T-helper 1 cell treated with Interleukin-12 subunit alpha and Interleukin-12 subunit beta and Interleukin-4 antibody, amounts not matched to agents 30 μg/mL and 1 μg/mL, for 36 hours (primary cell): ENCODE measurements at regions not wholly inside any gene's neighbourhood (a gene's known extent, or its start where the extent isn't known, plus 50 kb on each side); places are given as distances from the start of the nearest gene placed in this dataset.
"Not testable (repeated sequence)": the region's sequence is repeated elsewhere in the genome, so short reads cannot be mapped to it uniquely, and the experiment has no call there.

ENCODE experiments used
- H3K27ac Mint-ChIP-seq: one replicate; pipeline ENCODE4 v1.8.0; 2021; ENCODE audit warnings: mild to moderate bottlenecking, mixed read lengths
- H3K27me3 Mint-ChIP-seq: one replicate; pipeline ENCODE4 v1.8.0; 2021; ENCODE audit warnings: low read depth, mixed read lengths
- H3K36me3 Mint-ChIP-seq: one replicate; pipeline ENCODE4 v1.8.0; 2021; ENCODE audit warnings: low read depth, mixed read lengths
- H3K4me1 Mint-ChIP-seq: one replicate; pipeline ENCODE4 v1.8.0; 2021; ENCODE audit warnings: low read depth, mixed read lengths
- H3K4me3 Mint-ChIP-seq: one replicate; pipeline ENCODE4 v1.8.0; 2021; ENCODE audit warnings: mild to moderate bottlenecking, moderate library complexity, mixed read lengths
- H3K9me3 Mint-ChIP-seq: one replicate; pipeline ENCODE4 v1.8.0; 2021; ENCODE audit warnings: mixed read lengths

- Mint-ChIP-seq H3K9me3 (peaks cover 44% of the 10 kb centered on the region), H3K4me3 (no peak overlapping the region), H3K27ac (peak overlapping the region; percentile 24), H3K36me3 (no peaks in the 10 kb centered on the region), H3K27me3 (no peaks in the 10 kb centered on the region), H3K4me1 (no peaks in the 10 kb centered on the region)
Observed at GRCh38 chrX:2162695-2163094, 338.1 kb downstream of the DHRSX start.

GRCh38 chrX:2159861-2160260, 340.9 kb downstream of the DHRSX start:
- Mint-ChIP-seq H3K9me3 (peaks cover 51% of the 10 kb centered on the region), H3K27me3 (no peaks in the 10 kb centered on the region), H3K4me3 (no peak overlapping the region), H3K27ac (no peak overlapping the region), H3K4me1 (no peaks in the 10 kb centered on the region), H3K36me3 (no peaks in the 10 kb centered on the region)

GRCh38 chrX:2159393-2159792, 341.4 kb downstream of the DHRSX start:
- Mint-ChIP-seq H3K9me3 (peaks cover 52% of the 10 kb centered on the region), H3K36me3 (no peaks in the 10 kb centered on the region), H3K4me1 (no peaks in the 10 kb centered on the region), H3K27ac (no peak overlapping the region), H3K27me3 (no peaks in the 10 kb centered on the region), H3K4me3 (no peak overlapping the region)

GRCh38 chrX:2150722-2151121, 350.1 kb downstream of the DHRSX start:
- Mint-ChIP-seq H3K9me3 (peaks cover 55% of the 10 kb centered on the region), H3K36me3 (no peaks in the 10 kb centered on the region), H3K27ac (no peak overlapping the region), H3K4me3 (no peak overlapping the region), H3K27me3 (no peaks in the 10 kb centered on the region), H3K4me1 (no peaks in the 10 kb centered on the region)

GRCh38 chrX:2150014-2150413, 350.8 kb downstream of the DHRSX start:
- H3K27me3 Mint-ChIP-seq, H3K4me3 Mint-ChIP-seq, H3K36me3 Mint-ChIP-seq, H3K27ac Mint-ChIP-seq, H3K4me1 Mint-ChIP-seq: not testable (repeated sequence)
- H3K9me3 Mint-ChIP-seq = peaks cover 48% of the 10 kb centered on the region

- peaks cover 42% of the 10 kb centered on the region for H3K9me3 Mint-ChIP-seq
- not testable (repeated sequence) for H3K27ac Mint-ChIP-seq, H3K4me1 Mint-ChIP-seq, H3K4me3 Mint-ChIP-seq, H3K36me3 Mint-ChIP-seq, H3K27me3 Mint-ChIP-seq
Observed at GRCh38 chrX:2149055-2149454, 351.7 kb downstream of the DHRSX start.

GRCh38 chrX:2147928-2148327, 352.8 kb downstream of the DHRSX start:
- Mint-ChIP-seq H3K36me3 (no peaks in the 10 kb centered on the region), H3K9me3 (peaks cover 41% of the 10 kb centered on the region), H3K27me3 (no peaks in the 10 kb centered on the region), H3K4me1 (no peaks in the 10 kb centered on the region), H3K4me3 (no peak overlapping the region), H3K27ac (no peak overlapping the region)

GRCh38 chrX:2145692-2146367, 354.9 kb downstream of the DHRSX start:
- H3K27ac Mint-ChIP-seq = no peak overlapping the region
- peaks cover 55% of the 10 kb centered on the region for H3K9me3 Mint-ChIP-seq
- no peaks in the 10 kb centered on the region for H3K36me3 Mint-ChIP-seq
- no peaks in the 10 kb centered on the region for H3K4me1 Mint-ChIP-seq
- H3K27me3 Mint-ChIP-seq = no peaks in the 10 kb centered on the region
- H3K4me3 Mint-ChIP-seq = no peak overlapping the region

GRCh38 chrX:2137882-2138281, 362.9 kb downstream of the DHRSX start:
- Mint-ChIP-seq H3K27me3 (no peaks in the 10 kb centered on the region), H3K36me3 (no peaks in the 10 kb centered on the region), H3K4me3 (no peak overlapping the region), H3K27ac (no peak overlapping the region), H3K4me1 (no peaks in the 10 kb centered on the region), H3K9me3 (peaks cover 38% of the 10 kb centered on the region)

GRCh38 chrX:2136848-2137247, 363.9 kb downstream of the DHRSX start:
- H3K36me3 Mint-ChIP-seq = no peaks in the 10 kb centered on the region

GRCh38 chrX:2135421-2135820, 365.4 kb downstream of the DHRSX start:
- no peaks in the 10 kb centered on the region for H3K36me3 Mint-ChIP-seq
- H3K4me1 Mint-ChIP-seq = no peaks in the 10 kb centered on the region
- H3K27ac Mint-ChIP-seq = no peak overlapping the region
- H3K27me3 Mint-ChIP-seq = no peaks in the 10 kb centered on the region
- H3K9me3 Mint-ChIP-seq = peaks cover 16% of the 10 kb centered on the region
- no peak overlapping the region for H3K4me3 Mint-ChIP-seq

More at GRCh38 chrX:2136848-2137247, 363.9 kb downstream of the DHRSX start:
- Mint-ChIP-seq H3K4me3 (no peak overlapping the region), H3K27ac (no peak overlapping the region), H3K27me3 (no peaks in the 10 kb centered on the region), H3K4me1 (no peaks in the 10 kb centered on the region), H3K9me3 (peaks cover 31% of the 10 kb centered on the region)

- no peaks in the 10 kb centered on the region for H3K27me3 Mint-ChIP-seq
- peaks cover 11% of the 10 kb centered on the region for H3K9me3 Mint-ChIP-seq
- no peak overlapping the region for H3K4me3 Mint-ChIP-seq
- no peak overlapping the region for H3K27ac Mint-ChIP-seq
- H3K4me1 Mint-ChIP-seq = no peaks in the 10 kb centered on the region
- H3K36me3 Mint-ChIP-seq = no peaks in the 10 kb centered on the region
Observed at GRCh38 chrX:2134782-2135181, 366.0 kb downstream of the DHRSX start.
